ENCODE measurements at regions not wholly inside any gene's neighbourhood (a gene's known extent, or its start where the extent isn't known, plus 50 kb on each side); places are given as distances from the start of the nearest gene placed in this dataset.

- H2BK12ac ChIP-seq (ENCODE audit: insufficient read length, low read depth, low read length), result no peak overlapping the region
- no peak overlapping the region for H3T11ph ChIP-seq (ENCODE audit: low read length)
- no peaks in the 10 kb centered on the region for H3K27me3 ChIP-seq (ENCODE audit: insufficient read depth, low read length)
- H4K5ac ChIP-seq (ENCODE audit: insufficient read length, low read depth, low read length), result no peak overlapping the region
- TF ChIP-seq, protein P1, sequence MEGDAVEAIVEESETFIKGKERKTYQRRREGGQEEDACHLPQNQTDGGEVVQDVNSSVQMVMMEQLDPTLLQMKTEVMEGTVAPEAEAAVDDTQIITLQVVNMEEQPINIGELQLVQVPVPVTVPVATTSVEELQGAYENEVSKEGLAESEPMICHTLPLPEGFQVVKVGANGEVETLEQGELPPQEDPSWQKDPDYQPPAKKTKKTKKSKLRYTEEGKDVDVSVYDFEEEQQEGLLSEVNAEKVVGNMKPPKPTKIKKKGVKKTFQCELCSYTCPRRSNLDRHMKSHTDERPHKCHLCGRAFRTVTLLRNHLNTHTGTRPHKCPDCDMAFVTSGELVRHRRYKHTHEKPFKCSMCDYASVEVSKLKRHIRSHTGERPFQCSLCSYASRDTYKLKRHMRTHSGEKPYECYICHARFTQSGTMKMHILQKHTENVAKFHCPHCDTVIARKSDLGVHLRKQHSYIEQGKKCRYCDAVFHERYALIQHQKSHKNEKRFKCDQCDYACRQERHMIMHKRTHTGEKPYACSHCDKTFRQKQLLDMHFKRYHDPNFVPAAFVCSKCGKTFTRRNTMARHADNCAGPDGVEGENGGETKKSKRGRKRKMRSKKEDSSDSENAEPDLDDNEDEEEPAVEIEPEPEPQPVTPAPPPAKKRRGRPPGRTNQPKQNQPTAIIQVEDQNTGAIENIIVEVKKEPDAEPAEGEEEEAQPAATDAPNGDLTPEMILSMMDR (conservative IDR thresholded peaks at IDR 0.05), result no peak
- no peaks in the 10 kb centered on the region for H3K4me1 ChIP-seq (ENCODE audit: insufficient read depth, low read length)
- no peak overlapping the region for H3K18ac ChIP-seq (ENCODE audit: insufficient read length, low read depth, low read length)
- H3K9ac ChIP-seq (ENCODE audit: extremely low read depth, insufficient read length, low read length), result no peak overlapping the region
- H3K27ac Mint-ChIP-seq, result no peak overlapping the region
- peaks cover 11% of the 10 kb centered on the region for H3K9me3 ChIP-seq (ENCODE audit: control insufficient read depth, low read depth, low read length)
- no peak overlapping the region for H3K23ac ChIP-seq (ENCODE audit: insufficient read length, low read depth, low read length)
- WGBS (ENCODE audit: extremely low coverage, insufficient read length, low lambda C conversion rate), result no CpG with 5 or more reads among the region's 2 CpGs
- H4K20me1 ChIP-seq (ENCODE audit: control insufficient read depth, insufficient read depth, insufficient read length), result no peaks in the 10 kb centered on the region
- H2BK120ac ChIP-seq (ENCODE audit: low read depth, low read length, poor library complexity, severe bottlenecking), result no peak overlapping the region
- H3K9me3 Mint-ChIP-seq, result peaks cover 24 to 26% of the 10 kb centered on the region in 2 experiments
- no peak for DNase-seq
- no peak overlapping the region for H2BK15ac ChIP-seq (ENCODE audit: low read depth, low read length)
- H3K4me3 Mint-ChIP-seq, result no peak overlapping the region
- H3K14ac ChIP-seq (ENCODE audit: insufficient read depth, low read length), result no peak overlapping the region
- peaks cover 8 to 25% (median 20%) of the 10 kb centered on the region in 3 experiments; a peak in 6 of 7 replicates for H3K36me3 Mint-ChIP-seq (ENCODE audit: insufficient read depth in 1 of 3, low read depth in 3 of 3)
- no peaks in the 10 kb centered on the region for H3K23me2 ChIP-seq (ENCODE audit: insufficient read length, low read depth, low read length, poor library complexity, severe bottlenecking)
- H2AK5ac ChIP-seq (ENCODE audit: insufficient read length, low read length), result no peak overlapping the region
- no peak overlapping the region for H4K8ac ChIP-seq (replicated peaks; ENCODE audit: insufficient read length, low read depth, low read length)
- 0 out of 4 replicates have a peak, but pooled peaks cover 0 to 2% of the 10 kb centered on the region in 2 experiments for H3K4me1 Mint-ChIP-seq
- no peak overlapping the region for H2BK5ac ChIP-seq (ENCODE audit: insufficient read length, low read length)
- H3K79me2 ChIP-seq (ENCODE audit: insufficient read depth, low read length), result no peaks in the 10 kb centered on the region
- H3K27ac ChIP-seq (ENCODE audit: insufficient read length, low read depth, low read length), result no peak overlapping the region
- H3K27me3 Mint-ChIP-seq (ENCODE audit: low read depth), result peaks cover 1% of the 10 kb centered on the region
- no peaks in the 10 kb centered on the region for H3K79me1 ChIP-seq (ENCODE audit: insufficient read depth, low read depth, low read length, poor library complexity, severe bottlenecking)
- H2AFZ ChIP-seq (ENCODE audit: low read length), result no peak overlapping the region
- no peak overlapping the region for H4K91ac ChIP-seq (ENCODE audit: insufficient read length, low read depth, low read length)
- H3K4ac ChIP-seq (ENCODE audit: low read depth, low read length), result no peak overlapping the region
- H3K56ac ChIP-seq (ENCODE audit: insufficient read length, low read depth, low read length), result no peak overlapping the region
- H2BK20ac ChIP-seq (ENCODE audit: low read depth, low read length, poor library complexity, severe bottlenecking), result no peak overlapping the region
- no peak overlapping the region for H3K4me2 ChIP-seq (ENCODE audit: insufficient read depth, insufficient read length, low read length)
Measured at GRCh38 chr3:27613846-27614500, 108.2 kb downstream of the EOMES start.
